NCI-H526 (cell line): ENCODE measurements at regions not wholly inside any gene's neighbourhood (a gene's known extent, or its start where the extent isn't known, plus 50 kb on each side); places are given as distances from the start of the nearest gene placed in this dataset.

Experiments used
- DNase-seq, 2 experiments: peaks; one replicate each; lab custom pipeline; 2025; lab: John Stamatoyannopoulos, UW

DNA sequence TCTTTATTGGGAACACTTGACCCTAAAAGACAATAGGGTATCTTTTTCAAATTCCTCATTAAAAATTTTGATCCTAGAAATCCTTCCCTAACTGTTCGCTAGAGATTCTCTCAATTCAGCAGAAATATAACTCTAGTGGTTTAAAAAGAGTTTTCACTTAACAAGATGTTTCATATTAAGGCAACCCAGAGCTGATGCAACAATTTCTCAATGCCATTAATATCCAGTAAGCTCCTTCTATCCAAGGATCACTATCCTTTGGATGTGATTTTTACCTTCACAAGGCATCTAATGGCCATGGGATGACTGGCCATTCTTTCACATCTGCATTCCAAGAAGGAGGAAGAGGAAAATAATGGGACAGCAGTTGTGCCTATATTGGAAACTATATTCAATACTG, 183.4 kb downstream of the ANKRD50 start:
- no peak for DNase-seq

DNA sequence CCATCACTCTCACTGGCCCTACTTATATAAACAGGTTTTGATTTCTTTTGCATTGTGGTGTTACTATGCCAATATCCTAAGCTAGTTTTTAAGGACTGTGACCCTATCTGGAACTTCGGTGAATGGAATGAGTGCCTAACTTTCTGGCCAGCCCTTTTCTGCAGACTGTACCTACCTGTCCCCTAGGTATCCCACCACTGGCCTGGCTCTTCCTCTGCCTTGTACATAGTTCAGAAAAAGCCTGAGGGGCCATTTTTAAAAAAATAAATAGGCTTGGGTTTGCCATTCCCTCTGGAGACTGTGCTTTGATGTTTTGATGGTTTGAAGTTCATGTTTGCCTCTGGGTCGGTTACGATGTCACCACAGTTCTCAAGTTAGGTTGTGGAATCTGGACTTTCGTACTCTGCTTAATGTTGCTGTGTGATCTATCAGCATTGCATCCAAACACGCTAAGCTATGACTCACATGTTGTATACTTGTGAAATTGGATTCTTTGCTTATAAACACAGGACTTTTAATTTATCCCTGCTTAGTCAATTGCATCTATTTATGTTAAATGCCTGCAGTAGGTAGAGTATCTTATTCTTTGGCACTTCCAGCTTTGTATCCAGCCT, 182.0 kb downstream of the ANKRD50 start:
- DNase-seq = no peak

DNA sequence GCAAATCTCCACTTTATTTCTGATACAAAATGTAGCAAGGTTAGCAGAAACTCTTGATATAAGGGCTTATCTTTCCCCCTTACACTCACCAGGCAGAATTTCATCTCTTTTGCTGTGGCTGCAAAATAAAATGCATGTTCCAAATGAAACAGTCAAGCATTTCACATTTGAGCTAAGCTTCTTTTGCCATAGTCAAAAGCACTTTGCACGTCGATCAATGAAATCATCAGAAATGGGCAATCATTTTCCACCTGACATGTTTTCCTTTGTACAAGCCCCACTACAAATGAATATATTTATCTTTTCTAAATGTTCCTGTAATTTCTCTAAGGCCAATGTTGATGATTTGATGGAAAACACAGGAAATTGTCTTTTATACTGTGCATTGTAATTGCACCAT, 178.4 kb downstream of the ANKRD50 start:
- DNase-seq = no peak

DNA sequence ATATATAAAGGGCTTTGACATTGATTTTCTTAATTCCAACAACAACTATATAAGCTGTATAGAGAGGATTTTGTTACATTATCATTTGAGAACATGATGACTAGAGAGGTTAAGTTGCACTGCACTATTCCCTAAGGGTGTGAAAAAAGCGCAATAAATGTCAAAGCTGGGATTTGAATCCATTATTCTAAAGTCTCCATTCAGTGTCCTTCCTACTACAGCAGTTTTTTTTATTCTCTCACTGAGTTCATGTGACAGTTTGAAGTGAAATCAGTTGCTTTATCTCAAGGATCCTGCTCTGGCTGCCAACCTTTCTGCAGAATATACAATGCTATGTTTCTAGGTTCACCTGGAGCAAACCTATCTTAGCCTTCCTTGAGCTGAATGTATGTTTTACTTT, 177.5 kb downstream of the ANKRD50 start:
- DNase-seq = no peak

DNA sequence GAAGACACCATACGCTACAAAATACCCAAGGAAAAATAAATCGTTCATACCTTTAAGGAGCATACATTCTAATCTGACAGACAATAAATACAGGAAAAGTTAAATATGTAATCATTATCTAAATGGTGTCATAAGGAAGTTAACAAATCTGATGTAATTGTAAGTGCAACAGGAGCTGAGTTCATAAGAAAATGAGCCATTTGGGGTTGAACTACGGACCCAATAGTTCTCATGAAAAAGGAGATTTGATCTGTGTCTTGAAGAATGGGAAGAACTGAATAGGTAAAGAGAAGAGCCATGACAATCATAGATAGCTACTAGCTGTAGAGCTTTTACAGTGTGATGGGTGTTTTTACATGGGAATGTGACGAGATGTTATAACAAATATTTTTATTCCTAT, 175.6 kb downstream of the ANKRD50 start:
- no peak for DNase-seq

DNA sequence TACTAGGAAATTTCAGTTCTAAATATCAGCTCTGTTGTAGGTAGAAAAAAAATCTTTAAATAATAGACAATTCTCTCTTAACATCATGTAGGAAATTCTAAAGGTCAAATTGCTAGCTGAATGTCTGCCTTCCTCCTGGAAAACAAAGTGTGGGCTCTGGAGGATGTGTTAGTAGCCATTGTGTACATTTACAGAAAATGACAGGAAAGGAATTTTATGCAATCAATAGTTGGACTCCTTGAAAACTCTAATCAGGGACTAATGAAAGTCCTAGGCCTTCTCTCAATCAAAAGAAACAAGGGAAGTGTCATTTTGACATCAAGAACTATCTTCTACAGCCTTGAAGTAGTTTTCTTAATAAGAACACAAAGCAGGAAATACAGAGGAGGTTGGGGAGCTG, 174.6 kb downstream of the ANKRD50 start:
- no peak for DNase-seq

DNA sequence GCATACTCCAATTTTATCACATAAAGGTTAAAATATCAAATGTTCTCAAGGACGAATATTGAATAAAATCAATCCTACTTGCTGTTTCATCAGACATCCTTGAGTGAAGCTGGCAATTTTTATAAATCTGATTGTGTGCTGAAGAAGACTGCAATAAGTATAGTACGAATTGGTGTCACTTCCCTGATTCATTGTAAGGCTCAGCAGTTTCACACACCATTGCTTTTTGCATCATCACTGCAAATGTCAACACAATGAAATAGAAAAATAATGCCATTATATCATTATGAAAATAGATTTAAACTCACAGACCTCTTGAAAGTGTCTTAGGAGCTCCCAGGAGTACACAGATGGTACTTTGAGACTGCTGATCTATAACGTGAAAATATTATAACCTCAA, 172.5 kb downstream of the ANKRD50 start:
- no peak for DNase-seq

DNA sequence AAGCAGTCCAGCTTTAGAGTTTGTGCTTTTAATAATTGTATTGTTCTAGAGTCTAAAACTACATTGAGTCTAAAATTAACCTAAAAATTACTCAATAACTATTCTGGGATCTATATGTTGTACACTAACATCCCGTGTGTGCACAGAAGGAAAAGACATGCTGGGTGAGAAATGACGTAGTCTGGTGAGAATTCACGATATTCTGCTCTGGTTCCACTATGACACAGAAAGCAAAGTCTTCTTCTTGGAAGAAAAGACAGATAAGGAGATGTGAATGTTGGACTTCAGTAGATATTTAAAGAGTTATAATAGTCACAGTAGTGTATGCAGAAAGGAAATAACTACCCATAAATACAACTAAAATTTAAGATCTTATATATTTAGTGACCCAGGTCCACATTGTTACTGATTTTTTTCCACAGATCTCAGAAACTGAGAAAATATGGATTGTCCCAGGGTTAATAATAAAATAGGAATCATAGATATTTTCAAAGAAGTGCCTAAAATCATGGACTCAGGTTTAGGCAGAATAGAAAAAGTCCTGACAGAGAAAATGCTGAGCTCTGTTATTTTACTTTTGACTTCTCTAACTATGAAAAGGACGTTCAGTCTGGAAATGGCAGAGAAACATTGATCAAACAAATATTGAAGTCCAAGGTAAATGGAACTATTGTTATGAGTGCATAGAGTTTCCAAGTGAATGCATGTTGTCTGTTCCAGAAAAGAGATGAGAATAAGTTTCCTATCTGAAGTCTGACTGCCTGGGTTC, 170.7 kb downstream of the ANKRD50 start:
- no peak for DNase-seq

DNA sequence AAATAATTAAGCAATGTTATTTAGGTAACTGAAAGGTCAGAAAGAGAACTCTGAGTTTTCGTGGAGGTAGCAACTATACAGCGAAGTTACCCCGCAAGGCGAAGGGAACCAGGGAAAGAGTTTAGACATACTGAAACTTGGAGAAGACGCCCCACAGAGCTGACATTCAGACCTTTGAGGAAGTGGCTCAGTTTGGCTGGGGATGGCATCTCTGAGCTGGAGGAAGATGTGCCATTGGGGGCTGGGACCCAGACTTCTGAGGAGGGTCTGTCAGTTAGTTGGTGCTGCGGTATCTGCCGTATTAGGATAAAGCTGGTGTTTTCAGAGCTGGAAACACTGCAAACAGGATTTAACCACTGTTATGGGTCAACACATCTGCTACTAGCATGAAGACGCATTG, 156.6 kb downstream of the ANKRD50 start:
- no peak for DNase-seq

DNA sequence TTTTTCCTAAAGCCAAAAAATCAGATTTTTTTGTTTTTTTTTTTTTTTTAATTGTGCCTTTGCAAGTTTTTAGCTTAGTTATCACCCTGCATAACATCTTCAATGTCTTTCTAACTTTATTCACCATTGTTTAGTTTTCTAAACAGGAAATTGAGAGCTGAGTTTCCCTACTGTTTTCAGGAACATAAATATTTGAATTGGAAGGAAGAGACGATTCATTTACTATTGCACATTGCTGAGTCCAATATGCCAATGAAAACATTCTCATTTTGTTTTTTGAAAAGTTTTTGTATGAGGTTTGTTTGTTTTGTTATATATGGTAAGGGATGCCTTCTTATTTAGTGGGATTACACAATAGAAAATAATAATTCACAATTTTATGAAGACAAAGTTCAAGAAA, 148.4 kb downstream of the ANKRD50 start:
- no peak for DNase-seq

DNA sequence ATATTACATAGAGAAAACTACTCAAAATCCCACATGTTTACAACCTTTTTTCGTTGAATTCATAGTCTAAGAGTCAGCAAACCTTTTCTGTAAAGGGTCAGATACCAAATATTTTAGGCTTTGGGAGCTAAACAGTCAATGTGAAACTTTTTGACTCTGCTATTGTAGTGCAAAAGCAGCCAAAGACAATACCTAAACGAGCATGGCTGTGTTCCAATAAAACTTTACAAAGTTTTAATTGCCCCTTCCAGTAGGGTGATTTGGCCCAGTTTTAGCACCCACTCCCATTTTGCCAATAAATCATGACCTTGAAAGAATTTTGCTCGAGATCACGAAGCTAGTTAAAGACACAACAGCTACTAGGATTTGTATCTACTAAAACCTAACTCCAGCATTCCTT, 147.2 kb downstream of the ANKRD50 start:
- no peak for DNase-seq

DNA sequence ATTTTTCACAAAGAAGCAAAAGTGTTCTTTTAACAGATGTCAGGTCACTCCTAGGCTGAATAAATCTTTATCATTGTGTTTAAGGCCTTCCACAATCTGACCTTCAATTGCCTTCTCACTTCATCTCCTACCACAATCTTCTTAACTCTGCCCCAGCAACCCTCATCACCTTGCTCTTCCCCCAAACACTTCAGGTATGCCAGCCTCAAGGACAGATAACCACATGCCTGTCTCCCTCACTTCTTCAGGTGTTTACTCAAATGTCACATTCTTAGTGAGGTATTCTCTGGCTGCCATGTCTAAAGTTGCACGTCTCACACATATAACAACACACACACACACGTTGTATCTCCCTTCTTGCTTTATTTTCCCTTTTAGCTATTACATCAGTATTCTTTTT, 146.5 kb downstream of the ANKRD50 start:
- DNase-seq = no peak

DNA sequence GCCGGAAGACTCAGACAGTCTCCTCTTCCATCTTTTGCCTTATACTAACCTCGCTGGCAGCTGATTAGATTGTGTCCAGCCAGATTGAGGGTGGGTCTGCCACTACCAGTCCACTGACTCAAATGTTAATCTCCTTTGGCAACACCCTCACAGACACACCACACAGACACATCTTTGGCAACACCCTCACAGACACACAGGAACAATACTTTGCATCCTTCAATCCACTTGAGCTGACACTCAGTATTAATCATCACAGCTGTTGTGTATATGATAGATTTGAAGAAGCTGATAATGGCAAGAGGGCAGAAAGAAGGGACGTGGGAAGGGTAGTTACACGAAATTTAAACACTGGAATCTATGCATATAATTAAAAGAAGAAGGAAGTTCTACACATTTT, 139.5 kb downstream of the ANKRD50 start:
- no peak for DNase-seq

DNA sequence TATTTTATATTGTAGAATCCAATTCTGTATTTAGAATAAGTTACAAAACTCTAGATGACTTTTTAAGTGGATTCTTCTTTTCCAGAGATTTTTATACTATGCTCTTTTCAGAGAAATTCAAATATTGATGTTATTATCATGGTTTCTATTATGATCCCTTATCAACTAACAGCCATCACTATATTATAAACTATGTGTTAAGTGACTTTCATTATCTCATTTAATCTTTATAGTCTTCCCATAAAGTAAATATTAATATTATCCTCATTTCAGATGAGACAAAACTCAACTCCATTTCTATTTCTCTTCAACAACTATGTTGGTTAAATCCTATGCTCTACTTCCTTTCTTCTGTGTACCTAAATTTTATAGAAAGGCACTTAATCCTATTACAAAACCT, 132.6 kb downstream of the ANKRD50 start:
- no peak for DNase-seq

DNA sequence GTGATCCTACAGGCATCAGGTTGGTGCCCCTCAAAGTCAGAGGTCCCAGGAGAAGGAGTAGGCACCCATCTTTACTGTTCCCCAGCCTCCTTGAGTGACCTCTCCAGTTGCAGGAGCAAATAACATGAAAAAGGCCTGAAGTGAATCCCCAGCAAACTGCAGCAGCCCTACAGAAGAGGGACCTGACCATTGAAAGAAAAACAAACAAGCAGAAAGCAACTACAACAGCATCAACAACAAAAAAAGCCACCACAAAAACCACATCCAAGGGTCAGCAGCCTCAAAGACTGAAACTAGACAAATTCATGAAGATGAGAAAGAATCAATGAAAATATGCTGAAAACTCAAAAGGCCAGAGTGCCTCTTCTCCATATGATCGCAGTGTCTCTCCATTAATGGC, 128.7 kb downstream of the ANKRD50 start:
- DNase-seq = no peak

DNA sequence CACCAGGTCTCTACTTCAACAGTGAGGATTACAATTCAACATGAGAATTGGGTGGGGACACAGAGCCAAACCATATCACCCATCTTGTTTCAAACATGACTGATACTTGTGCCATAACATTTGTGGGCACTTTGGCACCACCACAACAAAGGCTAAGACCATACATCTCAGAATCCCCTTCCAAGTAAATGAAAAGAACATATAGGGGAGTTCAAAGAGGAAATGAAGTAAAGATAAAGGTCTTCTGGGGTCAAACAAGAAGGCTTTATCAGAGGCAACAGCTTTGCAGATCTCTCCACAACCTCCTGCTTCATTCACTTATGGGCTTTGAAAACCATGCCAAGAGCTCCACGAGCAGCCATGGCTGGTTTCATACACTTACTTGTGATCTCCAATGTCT, 122.7 kb downstream of the ANKRD50 start:
- DNase-seq = no peak

DNA sequence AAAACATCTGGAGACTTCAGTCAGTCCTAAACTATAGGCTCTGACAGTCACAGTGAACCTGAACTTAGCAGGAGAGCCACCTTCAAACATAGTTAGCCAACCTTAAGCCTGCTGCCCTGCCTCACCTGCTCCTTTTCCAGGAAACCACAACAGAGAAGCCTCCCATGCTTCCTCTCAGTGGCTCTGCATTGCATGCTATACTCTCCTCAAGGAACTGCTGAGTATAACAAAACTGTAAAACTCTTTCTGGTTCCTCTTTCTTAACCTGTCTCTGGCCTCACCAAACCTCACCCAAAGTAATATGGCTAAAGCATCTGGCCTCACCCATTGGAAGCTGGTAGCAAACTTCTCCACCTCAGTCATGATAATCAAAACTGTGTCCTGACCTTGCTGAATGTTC, 122.1 kb downstream of the ANKRD50 start:
- DNase-seq = no peak

DNA sequence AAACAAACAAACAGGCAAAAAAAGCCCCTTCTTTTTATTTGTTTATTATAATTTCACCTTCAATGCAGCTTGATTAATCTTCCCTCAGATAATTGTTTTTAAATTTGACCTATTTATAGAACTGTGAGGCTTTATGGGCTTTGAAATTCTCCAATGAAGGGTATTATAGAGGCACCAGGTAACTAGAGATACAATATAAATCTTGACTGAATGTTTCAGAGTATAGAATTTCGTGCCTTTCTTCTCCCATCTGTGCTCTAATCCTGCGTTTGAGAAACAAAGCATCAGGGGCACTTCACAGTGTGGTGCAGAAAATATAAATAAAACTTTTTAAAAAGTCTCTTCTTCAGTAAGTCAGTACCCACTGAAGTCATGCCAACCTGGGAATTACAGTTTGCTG, 120.9 kb downstream of the ANKRD50 start:
- no peak for DNase-seq

DNA sequence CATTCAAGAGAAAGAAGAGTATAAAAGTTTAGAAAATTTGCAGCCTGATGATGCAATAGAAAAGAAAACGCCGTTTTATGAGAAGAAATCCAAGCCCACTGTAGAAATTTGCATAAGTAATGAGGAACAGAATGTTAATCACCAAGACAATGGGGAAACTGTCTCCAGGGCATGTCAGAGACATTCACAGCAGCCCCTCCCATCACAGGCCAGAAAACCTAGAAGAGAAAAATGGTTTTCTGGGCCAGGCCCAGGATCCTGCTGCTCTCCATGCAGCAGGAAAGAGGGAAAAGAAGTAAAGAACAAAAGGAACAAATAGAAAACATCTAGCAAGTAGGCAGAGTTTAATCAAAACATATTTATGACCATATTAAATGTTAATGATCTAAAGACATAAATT, 119.0 kb downstream of the ANKRD50 start:
- no peak for DNase-seq

DNA sequence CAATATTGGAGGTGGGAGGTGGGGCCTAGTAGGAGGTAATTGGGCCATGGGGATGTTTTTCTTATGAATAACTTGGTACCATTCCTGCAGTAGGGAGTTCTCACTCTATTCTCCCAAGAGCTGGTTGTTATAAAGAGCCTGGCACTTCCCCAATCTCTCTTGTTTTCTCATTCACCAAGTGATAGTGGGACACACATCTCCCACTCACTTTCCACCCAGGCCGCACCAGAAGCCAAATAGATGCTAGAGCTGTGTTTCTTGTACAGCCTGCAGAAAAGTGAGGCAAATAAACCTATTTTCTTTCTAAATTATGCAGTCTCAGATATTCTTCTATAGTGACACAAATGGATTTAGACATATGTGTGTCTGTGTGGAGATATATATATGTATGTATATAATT, 117.6 kb downstream of the ANKRD50 start:
- no peak for DNase-seq

DNA sequence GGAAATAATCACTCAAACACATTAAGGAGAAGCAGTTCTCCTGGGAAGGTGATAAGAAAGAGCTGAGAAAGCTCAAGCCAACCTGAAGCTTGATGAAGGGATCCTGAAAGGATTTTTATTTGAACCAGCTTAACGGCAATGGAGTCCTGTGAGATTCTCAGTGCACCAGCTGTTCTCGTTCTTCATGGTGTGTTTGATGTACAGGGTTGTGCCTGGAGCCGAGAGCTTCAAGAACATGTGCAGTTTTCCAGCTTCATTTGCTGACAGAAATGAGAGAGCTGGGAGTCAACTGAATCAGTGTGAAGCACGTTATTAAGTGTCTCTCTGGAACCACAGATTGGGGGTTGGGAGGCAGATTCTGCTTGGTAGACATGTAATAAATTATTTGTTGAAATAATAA, 115.7 kb downstream of the ANKRD50 start:
- no peak for DNase-seq

DNA sequence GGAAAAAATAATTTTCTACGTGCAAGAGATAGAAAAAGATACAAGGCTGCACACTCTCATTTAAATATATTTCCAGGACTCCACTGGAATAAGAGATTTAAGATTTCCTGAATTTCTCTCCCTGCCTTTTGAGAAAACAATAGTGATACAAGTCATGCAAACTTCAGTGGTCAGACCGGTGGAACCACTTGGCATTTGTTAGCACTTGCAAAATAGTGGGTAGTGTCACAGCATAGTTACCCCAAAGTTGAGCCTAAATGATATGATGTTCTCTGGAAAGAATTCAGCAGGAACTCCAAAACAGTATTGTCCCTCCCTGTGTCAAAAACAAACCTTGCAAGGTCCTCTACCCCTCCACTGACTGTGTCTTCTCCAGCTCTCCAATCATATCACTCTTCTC, 102.3 kb downstream of the ANKRD50 start:
- DNase-seq = peak in 1 of 2 experiments; percentile 1
